ENCODE measurements at regions not wholly inside any gene's neighbourhood (a gene's known extent, or its start where the extent isn't known, plus 50 kb on each side); places are given as distances from the start of the nearest gene placed in this dataset.
A peak's percentile ranks its signal among the peaks of the same experiment; 100 is the strongest.
"Not testable (repeated sequence)": the region's sequence is repeated elsewhere in the genome, so short reads cannot be mapped to it uniquely, and the experiment has no call there.

DNA sequence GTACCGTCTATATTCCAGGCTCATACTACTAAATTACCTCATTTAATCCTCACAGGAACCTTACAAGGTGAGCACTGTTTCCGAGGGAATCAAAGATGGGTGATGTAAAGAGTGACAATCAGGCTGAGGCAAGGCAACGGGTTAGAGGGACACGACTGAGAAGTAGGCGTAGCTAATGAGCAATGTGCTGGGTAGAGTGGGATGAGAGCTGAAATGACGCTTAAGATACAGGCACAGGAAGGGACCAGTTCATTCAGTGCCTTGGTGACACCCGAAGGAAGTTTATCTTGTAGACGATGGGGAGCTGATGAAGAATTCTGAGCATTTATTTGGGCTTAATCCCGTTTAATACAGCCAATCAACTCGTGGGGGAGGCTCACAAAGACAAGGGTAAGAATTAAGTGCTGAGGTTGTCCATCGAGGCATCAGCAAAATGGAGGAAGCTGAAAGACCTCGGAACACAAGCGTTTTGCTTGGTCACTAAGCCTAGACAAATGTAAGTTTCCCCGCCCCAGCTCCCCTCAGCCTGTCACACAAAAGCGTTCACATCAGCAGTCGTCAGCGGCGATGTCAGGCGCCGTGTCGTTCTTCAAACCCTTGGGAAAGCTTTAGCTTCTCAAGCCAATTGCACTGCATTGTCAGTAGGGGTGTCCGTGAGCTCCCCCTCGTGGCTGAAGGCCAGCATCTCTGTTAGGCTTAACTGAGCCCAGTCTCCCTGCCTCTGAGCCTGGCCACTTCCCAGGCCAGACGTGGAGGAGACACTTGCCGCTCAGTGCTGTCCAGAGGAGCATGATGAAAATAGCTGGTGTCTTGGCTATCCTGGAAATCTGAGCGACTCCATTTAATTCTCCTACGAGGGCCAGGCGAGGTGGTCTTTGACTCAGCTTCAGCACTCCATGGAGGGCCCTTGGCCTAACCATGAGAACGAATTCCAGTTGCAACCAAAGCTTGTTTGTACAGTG is 288.5 kb upstream of the G2E3 start:
- peak; percentile 44 for DNase-seq

DNA sequence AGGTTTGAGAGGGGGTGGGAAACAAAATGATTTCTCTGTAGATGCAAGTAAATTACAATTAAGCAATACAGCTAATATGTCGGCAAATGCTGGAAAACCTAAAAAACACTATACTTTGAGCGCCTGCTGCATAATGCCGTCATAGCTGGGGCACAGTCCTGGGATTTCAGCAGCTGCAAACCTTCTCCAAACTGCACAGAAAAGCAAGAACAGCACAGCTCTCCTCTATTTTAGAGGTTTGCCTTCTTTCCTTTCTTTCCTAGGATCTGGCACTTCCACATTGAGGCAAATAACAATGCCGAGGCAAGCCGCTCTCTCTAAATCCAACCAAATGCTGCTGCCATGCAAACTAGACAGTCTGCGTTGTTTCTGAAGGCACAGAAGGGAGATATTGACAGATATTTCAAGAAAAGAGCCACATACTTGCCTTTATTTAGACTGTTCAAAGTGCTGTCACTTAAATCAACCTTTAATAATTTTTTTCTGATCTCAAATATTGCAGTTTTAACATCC is 287.1 kb upstream of the G2E3 start:
- DNase-seq: no peak

DNA sequence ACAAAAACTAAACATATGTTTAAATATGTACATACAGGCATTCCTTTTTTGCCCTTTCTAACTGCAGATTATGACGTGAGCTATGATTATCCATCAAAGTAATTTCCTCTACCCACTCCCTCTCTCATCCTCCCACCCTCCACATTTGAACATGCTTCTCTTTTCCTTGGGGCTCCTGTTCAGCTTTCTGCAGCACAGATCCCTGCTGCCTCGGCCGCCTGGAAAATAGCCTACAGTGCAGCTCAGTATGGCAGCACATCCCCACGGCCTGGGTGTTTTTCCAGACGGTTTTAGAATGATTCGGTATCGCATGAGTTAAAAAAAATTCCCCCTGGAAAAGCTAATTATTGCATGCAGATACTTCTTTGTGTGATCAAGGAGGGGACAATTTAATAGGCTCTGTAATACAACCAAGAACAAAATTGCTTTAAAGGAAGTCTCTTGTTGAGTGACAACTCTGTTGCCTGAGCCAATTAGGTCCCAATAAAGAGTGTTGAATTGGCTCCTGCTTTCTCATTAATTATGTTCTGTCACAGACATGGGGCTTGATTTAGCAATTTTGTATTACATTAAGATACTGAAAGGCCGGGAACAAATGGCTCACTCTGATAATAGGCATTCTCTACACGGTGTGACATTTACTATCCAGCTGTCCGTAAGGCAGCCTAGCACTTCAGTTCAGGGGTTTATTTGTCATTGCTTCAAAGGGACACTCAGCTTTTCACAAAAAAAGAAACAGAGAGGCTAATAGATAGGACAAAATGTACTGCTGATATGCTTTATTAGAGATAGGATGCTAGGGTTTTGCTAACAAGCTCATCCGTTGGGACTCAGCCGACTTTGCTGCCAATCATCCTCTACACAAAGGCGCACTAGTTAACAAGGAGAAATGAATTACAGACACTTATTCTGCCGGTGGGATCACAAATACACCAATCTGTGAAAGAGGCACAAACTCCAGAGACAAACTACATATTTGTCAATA is 285.8 kb upstream of the G2E3 start:
- DNase-seq: no peak

DNA sequence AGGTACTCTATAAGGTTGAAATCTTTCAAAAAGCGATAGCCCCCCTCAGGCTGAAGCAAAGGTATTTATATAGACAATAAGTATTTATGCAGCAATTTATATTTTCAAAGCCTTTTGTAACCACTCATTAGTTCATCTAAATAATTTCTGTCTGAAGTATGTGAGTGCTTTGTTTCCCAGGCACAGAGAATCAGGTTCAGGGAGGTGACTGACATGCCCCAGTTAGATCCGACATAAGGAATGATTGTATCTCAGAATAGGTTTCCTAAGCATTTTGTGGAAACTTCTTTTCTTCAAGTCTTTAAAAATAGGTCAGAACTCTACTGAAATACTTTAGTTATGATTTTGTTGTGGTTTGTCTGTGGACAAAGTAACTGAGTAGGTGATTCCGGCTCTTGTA is 283.4 kb upstream of the G2E3 start:
- DNase-seq: no peak

DNA sequence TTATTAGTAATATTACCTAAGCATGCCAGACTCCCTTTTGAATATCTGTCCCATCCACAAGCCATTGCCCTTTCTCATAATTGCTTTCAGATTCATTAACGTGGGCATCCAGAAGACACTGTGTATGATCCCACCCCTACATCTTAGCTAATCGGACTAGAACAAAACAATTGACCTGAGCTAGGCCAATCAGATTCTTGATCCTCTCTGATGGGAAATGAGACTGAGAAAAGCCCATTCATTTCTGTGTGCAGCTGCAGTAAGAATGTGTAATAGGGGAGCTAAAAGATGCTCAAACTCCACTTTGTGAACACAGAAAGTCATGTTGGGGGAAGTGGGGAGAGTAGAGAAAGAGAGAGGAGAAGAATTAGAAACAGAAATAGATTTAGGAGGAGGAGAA is 281.7 kb upstream of the G2E3 start:
- no peak for DNase-seq

DNA sequence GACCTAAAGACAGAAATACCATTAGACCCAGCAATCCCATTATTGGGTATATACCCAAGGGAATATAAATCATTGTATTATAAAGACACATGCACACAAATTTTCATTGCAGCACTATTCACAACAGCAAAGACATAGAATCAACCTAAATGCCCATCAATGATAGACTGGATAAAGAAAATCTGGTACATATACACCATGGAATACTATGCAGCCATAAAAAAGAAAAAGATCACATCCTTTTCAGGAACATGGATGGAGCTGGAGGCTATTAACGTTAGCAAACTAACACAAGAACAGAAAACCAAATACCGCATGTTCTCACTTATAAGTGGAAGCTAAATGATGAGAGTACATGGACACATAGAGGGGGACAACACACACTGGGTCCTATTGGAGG is 280.1 kb upstream of the G2E3 start:
- DNase-seq: not testable (repeated sequence)

DNA sequence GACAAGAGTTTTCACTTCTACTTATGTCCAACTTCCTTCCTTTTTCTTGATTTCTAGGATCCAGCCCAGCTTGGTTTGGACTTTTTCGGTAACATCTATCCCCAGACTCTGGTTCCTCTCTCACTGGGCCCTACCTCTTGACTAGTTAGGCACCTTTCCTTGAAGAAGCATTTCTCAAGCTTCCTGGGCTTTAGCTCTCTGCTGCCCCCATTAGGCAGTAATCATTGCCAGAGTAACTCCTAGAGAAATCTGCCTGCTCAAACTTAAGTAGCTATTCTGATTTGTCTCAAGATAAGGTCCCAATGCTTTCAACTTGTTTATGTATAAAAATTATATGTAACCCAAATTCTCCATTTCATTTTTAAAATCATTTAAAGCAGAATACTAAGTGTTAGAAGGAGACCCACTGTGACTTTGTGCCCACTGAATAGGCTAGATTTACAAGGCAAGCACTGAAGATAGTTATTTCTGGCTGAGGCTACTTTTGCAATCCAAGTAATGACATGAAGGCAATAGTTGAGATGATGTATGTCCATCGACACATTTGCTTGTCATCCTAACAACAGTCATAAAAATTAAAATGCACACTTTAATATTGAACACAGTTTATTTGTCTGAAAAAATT is 275.0 kb upstream of the G2E3 start:
- no peak for DNase-seq

DNA sequence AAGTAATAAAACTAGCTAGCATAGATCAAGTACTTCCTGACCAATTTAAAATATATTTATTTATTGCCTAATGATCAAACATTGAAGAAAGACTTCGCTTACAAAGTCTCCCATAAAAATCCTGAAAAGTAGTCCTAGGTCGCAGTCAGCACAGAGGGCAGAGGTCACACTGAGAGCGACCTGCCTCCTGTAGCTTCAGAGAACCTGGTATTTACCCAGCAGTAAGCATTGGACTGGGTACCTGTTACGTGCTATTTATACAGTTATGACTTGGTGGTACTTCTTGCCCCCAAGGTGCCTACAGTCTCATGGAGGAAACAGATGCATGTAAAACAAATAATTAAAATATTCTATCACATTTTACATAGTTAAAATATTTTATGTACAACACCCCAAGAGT is 274.1 kb upstream of the G2E3 start:
- DNase-seq: no peak

DNA sequence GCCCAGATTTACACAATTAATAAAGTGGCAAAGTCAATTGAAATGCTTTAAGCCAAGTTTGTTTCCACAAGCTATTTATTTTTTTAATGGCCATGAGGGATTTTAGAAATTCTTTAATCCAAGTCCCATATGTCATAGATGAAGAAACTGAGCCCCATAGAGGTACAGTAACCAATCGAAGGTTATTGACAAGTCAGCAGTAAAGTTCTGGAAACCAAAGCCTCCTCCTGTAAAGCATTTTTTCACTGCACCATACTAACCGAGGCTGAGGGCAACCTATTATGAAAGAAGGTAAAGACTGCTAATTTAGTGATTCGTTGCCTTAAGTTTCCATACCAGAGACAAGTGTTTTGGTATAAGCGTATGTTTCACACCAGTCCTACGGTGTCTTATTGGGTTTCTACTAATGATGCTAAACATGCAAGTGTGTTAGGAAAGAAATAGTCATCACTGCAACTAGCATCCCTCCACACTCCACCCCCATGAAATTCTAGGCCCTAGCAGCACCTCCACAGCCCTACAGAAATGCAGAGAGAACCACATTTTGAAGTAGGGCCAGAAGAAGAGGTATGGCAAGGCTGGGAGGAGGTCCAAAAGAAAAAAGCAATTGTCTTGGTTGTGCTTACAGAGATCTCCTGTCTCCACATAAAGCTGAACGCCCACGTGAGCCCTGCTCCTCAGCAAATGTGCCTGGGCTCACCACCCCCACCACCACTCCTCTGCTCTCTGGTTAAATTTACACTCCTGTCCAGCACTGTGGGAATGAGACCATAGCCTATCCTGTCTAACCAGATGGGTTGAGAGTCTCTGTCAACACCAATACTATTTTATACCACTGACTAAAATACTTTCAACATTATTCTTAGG is 271.1 kb upstream of the G2E3 start:
- DNase-seq: no peak

DNA sequence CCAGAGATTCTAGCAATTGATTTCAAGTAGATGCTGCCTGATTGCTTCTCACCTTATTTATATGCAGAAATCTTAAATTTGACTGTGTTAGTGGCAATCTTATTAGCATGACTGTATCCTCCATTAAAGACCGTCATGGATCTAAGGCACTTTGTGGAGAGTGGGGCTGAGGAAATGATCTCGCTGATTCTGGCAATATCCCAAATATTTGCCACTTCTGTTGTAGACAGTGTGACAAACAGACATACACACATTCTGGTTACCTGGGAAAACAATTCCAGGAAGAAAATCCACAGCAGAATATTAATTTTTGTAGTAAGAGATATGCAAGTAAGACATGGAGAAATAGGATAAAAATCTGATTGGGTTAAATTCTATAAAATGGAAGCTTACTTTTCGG is 269.0 kb upstream of the G2E3 start:
- no peak for DNase-seq

DNA sequence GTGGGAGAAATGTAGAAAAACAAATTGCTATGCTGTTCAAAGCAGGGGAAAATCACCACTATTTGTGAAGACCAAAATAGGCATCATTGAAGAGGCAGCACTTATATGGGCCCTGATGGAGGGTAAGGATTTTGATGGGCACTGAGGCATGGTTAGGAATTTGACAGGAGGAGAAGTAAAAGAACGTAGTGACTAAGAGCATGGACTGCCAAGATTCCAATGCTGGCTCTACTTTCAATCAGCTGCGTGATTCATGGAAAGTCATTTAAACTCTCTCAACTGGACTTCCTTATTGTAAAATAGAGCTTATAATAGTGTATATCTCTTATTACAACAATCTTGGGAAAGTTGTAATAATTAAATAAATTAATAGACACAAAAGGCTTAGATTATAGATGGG is 267.7 kb upstream of the G2E3 start:
- no peak for DNase-seq

DNA sequence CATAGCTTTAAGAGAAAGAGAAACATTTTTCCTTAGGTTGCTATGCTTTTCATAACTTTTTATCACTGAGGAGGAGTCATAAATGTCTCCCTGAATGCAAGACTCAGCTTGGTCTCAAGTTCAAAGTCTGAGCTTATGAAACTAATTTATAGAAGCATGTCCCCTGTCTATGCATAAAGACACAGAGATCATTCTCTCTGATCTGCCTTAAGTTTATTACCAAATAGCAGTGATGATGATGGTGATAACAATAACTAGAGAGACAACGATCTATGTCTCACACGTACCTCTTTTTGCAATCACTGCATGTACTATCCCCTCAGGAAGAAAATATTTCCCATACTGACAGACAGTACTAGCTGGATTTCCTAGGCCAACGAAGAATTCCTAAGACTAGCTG is 266.4 kb upstream of the G2E3 start:
- DNase-seq: no peak

DNA sequence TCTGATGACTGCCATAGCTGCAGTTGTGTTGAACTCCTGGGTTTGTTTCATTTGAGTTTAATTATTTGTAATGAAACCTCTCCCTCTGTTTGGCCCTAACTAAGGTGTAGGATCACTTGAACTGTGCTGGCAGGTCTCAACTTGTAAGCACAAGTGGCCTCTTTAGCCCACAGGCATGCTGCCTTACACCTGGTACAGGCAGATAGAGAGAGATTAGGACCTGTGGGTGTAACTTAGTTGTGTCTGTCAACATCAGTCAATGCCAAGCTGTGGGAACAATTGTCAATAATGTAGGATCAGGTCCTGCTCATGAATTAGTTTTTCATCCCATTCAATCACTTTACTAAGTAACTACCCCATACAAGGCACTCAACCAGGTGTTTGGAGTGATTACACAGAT is 263.0 kb upstream of the G2E3 start:
- DNase-seq: no peak

DNA sequence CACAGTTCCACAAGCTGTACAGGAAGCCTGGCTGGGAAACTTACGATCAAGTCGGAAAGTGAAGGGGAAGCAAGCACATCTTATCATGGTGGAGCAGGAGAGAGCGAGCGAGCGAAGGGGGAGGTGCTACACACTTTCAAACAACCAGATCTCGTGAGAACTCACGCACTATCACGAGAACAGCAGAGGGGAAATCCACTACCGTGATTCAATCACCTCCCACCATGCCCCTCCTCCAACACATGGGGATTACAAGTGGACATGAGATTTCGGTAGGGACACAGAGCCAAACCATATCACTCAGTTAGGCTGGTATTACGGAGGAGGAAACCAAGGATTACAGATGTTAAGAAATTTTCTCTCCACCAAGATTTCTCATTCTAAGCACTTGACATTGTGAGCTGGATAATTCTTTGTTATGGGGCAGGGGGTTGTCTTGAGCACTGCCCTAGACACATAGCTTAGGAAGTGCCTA is 262.0 kb upstream of the G2E3 start:
- DNase-seq: no peak

DNA sequence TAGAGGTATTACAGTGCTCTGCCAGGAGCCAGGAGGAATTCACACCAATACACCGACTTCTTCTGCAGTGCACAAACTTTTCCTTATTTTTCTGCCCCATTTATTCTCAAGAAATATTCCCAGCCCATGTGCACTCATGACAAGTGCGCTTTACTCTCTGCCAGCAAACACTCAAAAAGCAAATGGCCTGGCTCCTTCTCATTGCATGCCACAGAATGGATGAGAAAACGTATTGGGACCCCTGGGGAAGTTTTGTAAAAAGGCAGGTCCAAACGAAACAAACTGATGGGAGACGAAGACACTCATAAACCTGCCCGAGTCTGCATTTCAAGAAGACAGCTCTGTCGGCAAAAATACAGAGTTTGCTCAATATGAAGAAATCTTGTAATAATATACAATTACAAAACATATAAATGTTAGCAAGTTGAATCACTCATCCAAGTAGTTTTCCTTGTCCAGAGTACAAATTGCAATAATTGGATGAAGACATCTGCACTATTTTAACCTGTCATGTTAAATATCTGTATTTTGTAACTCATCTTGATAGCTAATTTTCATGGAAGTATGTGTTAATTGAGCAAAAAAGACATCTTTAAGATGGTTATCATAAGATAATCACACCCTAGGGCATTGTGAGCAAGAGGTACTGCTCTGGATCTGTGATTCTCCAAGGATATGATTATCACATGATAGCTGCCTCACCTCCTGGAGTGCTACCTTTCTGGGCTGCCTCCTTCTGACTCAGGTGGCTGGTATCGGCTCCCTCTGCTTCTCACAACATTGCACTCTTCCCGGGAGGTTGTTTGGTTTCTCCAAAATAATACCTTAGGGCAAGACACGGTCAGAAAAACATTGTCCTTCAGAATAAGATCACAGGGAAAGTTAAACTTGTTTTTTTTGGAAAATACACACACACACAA is 260.8 kb upstream of the G2E3 start:
- no peak for DNase-seq

DNA sequence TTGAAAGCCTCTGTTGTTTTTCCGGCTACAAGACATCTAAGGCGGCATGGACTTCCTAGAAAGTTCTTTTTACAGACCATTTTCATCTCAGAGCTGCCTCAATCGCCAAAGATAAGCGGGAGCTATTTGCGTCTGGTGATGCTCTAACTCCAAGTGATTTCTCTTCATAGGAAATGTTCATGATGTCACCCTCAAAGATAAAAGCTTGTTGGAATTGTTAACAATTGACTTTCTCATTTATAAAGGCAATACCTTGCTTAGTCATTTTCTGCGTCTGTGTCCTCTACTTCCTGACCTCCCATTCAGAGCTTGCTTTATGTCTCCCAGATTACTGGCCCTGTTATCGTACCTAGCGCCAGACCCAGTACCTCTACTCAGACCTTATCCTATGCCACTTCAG is 259.0 kb upstream of the G2E3 start:
- DNase-seq: no peak

DNA sequence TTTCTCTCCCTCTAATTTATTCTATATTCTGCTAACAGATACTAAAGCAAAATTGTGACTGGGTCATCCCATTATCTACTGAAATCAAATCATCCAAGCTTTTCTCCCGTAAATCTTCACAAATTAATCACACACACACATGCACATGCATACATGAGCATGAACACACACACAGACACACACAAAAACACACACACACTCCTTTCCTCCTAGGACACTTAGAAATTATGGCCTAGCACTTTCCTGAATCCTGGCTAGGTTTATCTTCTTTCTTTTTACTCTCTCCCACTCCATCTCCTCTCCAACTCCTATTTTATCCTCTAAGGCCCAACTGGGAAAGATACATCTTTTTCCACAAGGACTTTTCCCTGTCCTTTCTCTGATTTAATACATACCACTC is 255.6 kb upstream of the G2E3 start:
- no peak for DNase-seq

DNA sequence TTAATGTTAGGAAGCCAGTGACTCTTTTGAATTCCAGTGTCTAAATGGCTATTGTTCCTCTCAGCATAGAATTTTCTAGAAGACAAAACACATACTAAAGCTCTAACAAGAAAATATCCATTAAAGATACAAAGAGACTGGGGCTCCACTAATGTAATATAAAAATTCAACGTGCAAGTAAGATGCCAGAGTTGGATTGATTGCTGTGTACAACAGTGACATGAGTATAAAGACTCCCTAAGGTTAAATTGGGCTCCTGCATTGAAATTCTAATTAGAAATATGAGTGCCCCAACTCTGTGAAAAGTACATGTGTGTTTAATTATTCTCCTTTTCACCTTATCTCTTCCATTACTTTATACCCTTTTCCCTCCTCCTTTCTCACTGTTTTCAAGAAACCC is 253.6 kb upstream of the G2E3 start:
- DNase-seq: no peak

DNA sequence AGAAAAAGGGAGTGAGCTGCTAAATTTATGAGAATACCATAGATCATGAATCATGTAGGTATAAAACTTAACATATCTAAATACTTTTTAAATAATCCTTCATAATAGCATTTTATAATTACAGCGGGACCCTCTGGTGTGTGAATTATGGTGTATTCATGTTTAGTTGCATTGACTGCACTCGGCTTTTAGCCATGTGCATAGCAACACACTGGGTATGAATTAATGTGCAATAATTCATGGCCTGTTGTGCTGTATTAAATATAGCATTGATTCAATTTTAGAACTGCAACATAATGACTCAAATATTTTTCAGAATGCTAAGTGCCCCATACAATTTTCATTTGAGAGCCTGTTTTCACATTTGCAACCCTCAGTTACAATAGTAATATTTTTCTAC is 249.6 kb upstream of the G2E3 start:
- no peak for DNase-seq

DNA sequence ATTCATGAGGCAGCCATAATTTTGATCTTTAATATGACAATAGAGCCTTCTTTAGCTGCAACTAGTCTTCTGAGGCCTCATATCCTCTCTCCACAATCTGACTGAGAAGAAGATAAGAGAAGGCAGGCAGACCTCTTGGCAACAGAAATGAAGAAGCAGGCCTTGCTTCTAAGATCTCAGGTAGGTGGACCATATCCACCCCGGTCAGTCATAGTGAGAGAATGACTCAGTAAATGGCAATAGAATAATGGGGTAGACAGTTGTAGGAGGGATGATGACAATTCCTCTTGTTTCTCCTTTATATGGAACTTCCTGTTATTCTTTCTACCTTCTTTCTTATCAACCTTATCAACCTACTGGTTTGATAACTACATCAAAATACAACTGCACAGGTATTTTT is 246.7 kb upstream of the G2E3 start:
- DNase-seq: no peak

DNA sequence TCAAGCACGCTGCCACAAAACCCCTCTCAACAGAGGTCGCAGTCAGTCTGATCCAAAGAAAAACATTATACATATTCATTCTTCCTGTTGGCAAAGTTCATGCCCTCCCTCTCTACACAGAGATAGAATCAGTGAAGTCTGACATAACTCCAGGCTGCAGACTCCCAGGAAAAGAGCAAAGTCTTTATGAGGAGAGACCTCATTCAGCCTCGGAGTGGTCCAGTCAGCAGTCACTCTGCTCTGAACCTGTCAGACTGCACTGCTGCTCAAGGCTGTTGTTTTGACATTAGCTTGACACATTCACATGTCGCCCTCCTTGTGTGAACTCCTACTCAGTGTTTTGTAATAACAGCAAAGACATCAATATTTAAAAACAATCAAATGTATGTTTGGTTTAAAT is 241.2 kb upstream of the G2E3 start:
- DNase-seq: no peak

Data from GOT3 (cell line).